Small intestine (tissue), 7 donors: ENCODE measurements at regions not wholly inside any gene's neighbourhood (a gene's known extent, or its start where the extent isn't known, plus 50 kb on each side); places are given as distances from the start of the nearest gene placed in this dataset.

ENCODE experiments used
- DNase-seq, 2 donors: peaks; one replicate each; pipeline versions ENCODE4 v3.0.0 to v3.0.0-alpha.2; 2013
- FAIRE-seq: peaks from 2 replicates; lab custom pipeline; 2012; peaks lifted over from hg19 to GRCh38; lab: Jason Lieb, UNC
- H3K27ac ChIP-seq, 3 donors: one replicate each; pipeline ENCODE4 v1.5.1; 2013; ENCODE audit warnings: low read length in 2 of 3, mild to moderate bottlenecking in 2 of 3, control low read depth in 1 of 3, inconsistent platforms in 1 of 3, low read depth in 1 of 3, moderate library complexity in 1 of 3
- H3K27me3 ChIP-seq, 3 donors: one replicate each; pipeline ENCODE4 v1.6.1; 2013; ENCODE audit warnings: low read length in 3 of 3, inconsistent platforms in 1 of 3; ENCODE audit not compliant: control insufficient read depth in 3 of 3, insufficient read depth in 3 of 3
- H3K36me3 ChIP-seq, 3 donors: one replicate each; pipeline ENCODE4 v1.6.1; 2013; ENCODE audit warnings: low read length in 3 of 3, inconsistent platforms in 1 of 3, low read depth in 1 of 3, mild to moderate bottlenecking in 1 of 3, moderate library complexity in 1 of 3; ENCODE audit not compliant: control insufficient read depth in 3 of 3, insufficient read depth in 2 of 3
- H3K4me1 ChIP-seq, 3 donors: one replicate each; pipeline ENCODE4 v1.6.1; 2013; ENCODE audit warnings: low read length in 2 of 3, inconsistent platforms in 1 of 3, low read depth in 1 of 3, mild to moderate bottlenecking in 1 of 3, moderate library complexity in 1 of 3; ENCODE audit not compliant: control insufficient read depth in 3 of 3, insufficient read depth in 2 of 3
- H3K4me3 ChIP-seq, 3 donors: one replicate each; pipeline ENCODE4 v1.5.1; 2013; ENCODE audit warnings: low read length in 3 of 3, control low read depth in 1 of 3, inconsistent platforms in 1 of 3, low read depth in 1 of 3, mild to moderate bottlenecking in 1 of 3, moderate library complexity in 1 of 3
- H3K9me3 ChIP-seq, 2 donors: one replicate each; pipeline ENCODE4 v1.6.1; 2013; ENCODE audit warnings: low read depth in 1 of 2, low read length in 1 of 2; ENCODE audit not compliant: control insufficient read depth in 2 of 2, insufficient read depth in 1 of 2
- WGBS, 3 donors: extraction: QIAGEN DNeasy Blood & Tissue Kit; methylation state at CpG; one replicate each; pipeline ENCODE4 v1.1.7; 2013; 5-methylcytosine and 5-hydroxymethylcytosine counted together
- donor health status: healthy with polysubstance abuse.
- donor health status: control.
- donor health status: control.
- donor health status: Bipolar disorder and iron deficiency.
- donor health status: healthy.

GRCh38 chr18:39105104-39105503, 1539.5 kb upstream of the CELF4 start:
- FAIRE-seq (no peak), DNase-seq (no peak)
- Histone ChIP-seq H3K27ac (no peak overlapping the region), H3K4me1 (no peaks in the 10 kb centered on the region), H3K9me3 (no peaks in the 10 kb centered on the region), H3K4me3 (no peak overlapping the region), H3K27me3 (no peaks in the 10 kb centered on the region), H3K36me3 (no peaks in the 10 kb centered on the region)
- 65 to 73% (median 69%) methylated on average over 4 of the region's 4 CpGs for WGBS, 3 donors

GRCh38 chr18:39072970-39073369, 1507.4 kb upstream of the CELF4 start:
- Histone ChIP-seq H3K27ac (no peak overlapping the region), H3K27me3 (no peaks in the 10 kb centered on the region), H3K36me3 (no peaks in the 10 kb centered on the region), H3K4me1 (no peaks in the 10 kb centered on the region), H3K9me3 (no peaks in the 10 kb centered on the region), H3K4me3 (no peak overlapping the region)
- no peak for FAIRE-seq
- WGBS, 3 donors: 65 to 77% (median 66%) methylated on average over 3 of the region's 3 CpGs
- no peak for DNase-seq

- Histone ChIP-seq H3K27ac (no peak overlapping the region), H3K4me1 (no peaks in the 10 kb centered on the region), H3K36me3 (no peaks in the 10 kb centered on the region), H3K27me3 (no peaks in the 10 kb centered on the region), H3K4me3 (no peak overlapping the region), H3K9me3 (no peaks in the 10 kb centered on the region)
- FAIRE-seq (no peak), DNase-seq (no peak)
- 22 to 75% (median 38%) methylated on average over 1 of the region's 1 CpG for WGBS, 3 donors
These were observed 1496.8 kb upstream of the CELF4 start for GRCh38 chr18:39062426-39062825.

GRCh38 chr18:39058386-39059000, 1492.9 kb upstream of the CELF4 start:
- WGBS, 3 donors: 58 to 67% (median 63%) methylated on average over 6 of the region's 6 CpGs

GRCh38 chr18:39057423-39058064, 1491.9 kb upstream of the CELF4 start:
- DNase-seq (no peak), FAIRE-seq (no peak)
- WGBS, 3 donors: 41 to 74% (median 48%) methylated on average over 3 of the region's 3 CpGs
- Histone ChIP-seq H3K36me3 (no peaks in the 10 kb centered on the region), H3K4me1 (no peaks in the 10 kb centered on the region), H3K4me3 (no peak overlapping the region), H3K27ac (no peak overlapping the region), H3K27me3 (no peaks in the 10 kb centered on the region), H3K9me3 (no peaks in the 10 kb centered on the region)

More at GRCh38 chr18:39058386-39059000, 1492.9 kb upstream of the CELF4 start:
- H3K36me3 ChIP-seq: no peaks in the 10 kb centered on the region
- DNase-seq: no peak
- no peak for FAIRE-seq
- H3K4me3 ChIP-seq: no peak overlapping the region
- H3K27ac ChIP-seq: no peak overlapping the region
- H3K27me3 ChIP-seq: no peaks in the 10 kb centered on the region
- H3K9me3 ChIP-seq: no peaks in the 10 kb centered on the region
- H3K4me1 ChIP-seq: no peaks in the 10 kb centered on the region

- Histone ChIP-seq H3K27me3 (no peaks in the 10 kb centered on the region), H3K9me3 (no peaks in the 10 kb centered on the region), H3K36me3 (no peaks in the 10 kb centered on the region), H3K27ac (no peak overlapping the region), H3K4me3 (no peak overlapping the region), H3K4me1 (no peaks in the 10 kb centered on the region)
- whole genome bisulfite sequencing, 3 donors: 31 to 36% (median 35%) methylated on average over 2 of the region's 2 CpGs
- no peak for FAIRE-seq
- DNase-seq: no peak
These were observed 1488.0 kb upstream of the CELF4 start for GRCh38 chr18:39053571-39053970.

GRCh38 chr18:39051013-39051412, 1485.4 kb upstream of the CELF4 start:
- FAIRE-seq (no peak), DNase-seq (no peak)
- Histone ChIP-seq H3K9me3 (no peaks in the 10 kb centered on the region), H3K4me1 (no peaks in the 10 kb centered on the region), H3K36me3 (no peaks in the 10 kb centered on the region), H3K27ac (no peak overlapping the region), H3K4me3 (no peak overlapping the region), H3K27me3 (no peaks in the 10 kb centered on the region)

- Histone ChIP-seq H3K27me3 (no peaks in the 10 kb centered on the region), H3K9me3 (no peaks in the 10 kb centered on the region), H3K27ac (no peak overlapping the region), H3K4me3 (no peak overlapping the region), H3K4me1 (no peaks in the 10 kb centered on the region), H3K36me3 (no peaks in the 10 kb centered on the region)
- WGBS, 3 donors: 73 to 85% (median 74%) methylated on average over 2 of the region's 2 CpGs
- DNase-seq: no peak
- FAIRE-seq: no peak
These were observed 1474.2 kb upstream of the CELF4 start for GRCh38 chr18:39039813-39040212.

- Histone ChIP-seq H3K36me3 (no peaks in the 10 kb centered on the region), H3K4me3 (no peak overlapping the region), H3K27me3 (no peaks in the 10 kb centered on the region), H3K9me3 (no peaks in the 10 kb centered on the region), H3K27ac (no peak overlapping the region), H3K4me1 (no peaks in the 10 kb centered on the region)
- DNase-seq (no peak), FAIRE-seq (no peak)
- 52 to 68% (median 54%) methylated on average over 2 of the region's 2 CpGs for WGBS, 3 donors
These were observed 1472.3 kb upstream of the CELF4 start for GRCh38 chr18:39037925-39038324.
